GM23248 (cell line): ENCODE measurements at regions not wholly inside any gene's neighbourhood (a gene's known extent, or its start where the extent isn't known, plus 50 kb on each side); places are given as distances from the start of the nearest gene placed in this dataset.
A peak's percentile ranks its signal among the peaks of the same experiment; 100 is the strongest.

Experiments
- DNase-seq: peaks from one replicate; pipeline ENCODE4 v3.0.0-alpha.2; 2015
- H2AFZ ChIP-seq: fragments of 200-600 bp; sonication (generic); 2 replicates; pipeline ENCODE4 v1.6.1; 2016; ENCODE audit warnings: antibody characterized with exemption
- H3F3A ChIP-seq: fragments of 200-600 bp; sonication (generic); 2 replicates; pipeline ENCODE4 v1.6.1; 2016; ENCODE audit warnings: mild to moderate bottlenecking, antibody characterized with exemption, mixed run types; ENCODE audit not compliant: insufficient read depth
- H3K27ac ChIP-seq: fragments of 200-600 bp; sonication (generic); 2 replicates; pipeline ENCODE4 v1.5.1; 2016; ENCODE audit warnings: mild to moderate bottlenecking
- H3K27me3 ChIP-seq: fragments of 200-600 bp; sonication (generic); replicated peaks from 2 replicates; pipeline ENCODE4 v1.6.1; 2016; ENCODE audit warnings: mild to moderate bottlenecking; ENCODE audit not compliant: insufficient read depth
- H3K36me3 ChIP-seq: fragments of 200-600 bp; sonication (generic); 2 replicates; pipeline ENCODE4 v1.6.1; 2016; ENCODE audit warnings: low read depth, mild to moderate bottlenecking
- H3K4me1 ChIP-seq: fragments of 200-600 bp; sonication (generic); 2 replicates; pipeline ENCODE4 v1.6.1; 2016; ENCODE audit warnings: mild to moderate bottlenecking; ENCODE audit not compliant: insufficient read depth
- H3K4me2 ChIP-seq: fragments of 200-600 bp; sonication (generic); one replicate; pipeline ENCODE4 v1.6.1; 2016; ENCODE audit warnings: mild to moderate bottlenecking; ENCODE audit not compliant: unreplicated experiment
- H3K4me3 ChIP-seq: fragments of 200-600 bp; sonication (generic); 2 replicates; pipeline ENCODE4 v1.5.1; 2016; ENCODE audit warnings: mild to moderate bottlenecking
- H3K79me2 ChIP-seq: fragments of 200-600 bp; sonication (generic); 2 replicates; pipeline ENCODE4 v1.6.1; 2016; ENCODE audit warnings: mild to moderate bottlenecking; ENCODE audit not compliant: insufficient read depth
- H3K9ac ChIP-seq: fragments of 200-600 bp; sonication (generic); 2 replicates; pipeline ENCODE4 v1.6.1; 2016; ENCODE audit warnings: mild to moderate bottlenecking
- H3K9me2 ChIP-seq: fragments of 200-600 bp; sonication (generic); 2 replicates; pipeline ENCODE4 v1.6.1; 2016; ENCODE audit warnings: mixed run types, mild to moderate bottlenecking, moderate library complexity; ENCODE audit not compliant: insufficient read depth
- H3K9me3 ChIP-seq: fragments of 200-600 bp; sonication (generic); one replicate; pipeline ENCODE4 v1.6.1; 2017; ENCODE audit warnings: low read depth
- H4K20me1 ChIP-seq: fragments of 200-600 bp; sonication (generic); 2 replicates; pipeline ENCODE4 v1.6.0; 2016; ENCODE audit not compliant: insufficient read depth
- EZH2 ChIP-seq: fragments of 200-600 bp; sonication (generic); IDR thresholded peaks from 2 replicates; pipeline ENCODE4 v1.6.1; 2018; ENCODE audit warnings: antibody characterized with exemption, mild to moderate bottlenecking; ENCODE audit not compliant: insufficient read depth, poor library complexity, severe bottlenecking
- EZH2phosphoT487 ChIP-seq: fragments of 200-600 bp; sonication (generic); IDR thresholded peaks from 2 replicates; pipeline ENCODE4 v1.6.1; 2018; ENCODE audit warnings: antibody characterized with exemption, moderate library complexity, mild to moderate bottlenecking, low read depth; ENCODE audit not compliant: insufficient read depth
- WGBS, 2 experiments: methylation state at CpG; one replicate each; pipeline ENCODE4 v1.1.6; 2015 to 2017; ENCODE audit warnings: low lambda C conversion rate in 2 of 2, low coverage in 1 of 2; ENCODE audit errors: missing lambda C conversion rate in 2 of 2; 5-methylcytosine and 5-hydroxymethylcytosine counted together
- in situ Hi-C: fragments of 300-500 bp; cut with MboI; formaldehyde crosslinking; loops from 2 replicates; pipeline ENCODE4 v1.15.0; 2020

- 6 to 11% methylated on average over 10 of the region's 10 CpGs for WGBS, 2 experiments
- H3K27ac ChIP-seq: no peak overlapping the region
- H3K4me2 ChIP-seq: no peak overlapping the region
- H3K4me3 ChIP-seq: no peak overlapping the region
- no peaks in the 10 kb centered on the region for H3F3A ChIP-seq
- no peaks in the 10 kb centered on the region for H3K27me3 ChIP-seq
- H3K79me2 ChIP-seq: no peaks in the 10 kb centered on the region
- H3K9me3 ChIP-seq: no peaks in the 10 kb centered on the region
- H4K20me1 ChIP-seq: no peaks in the 10 kb centered on the region
- no peaks in the 10 kb centered on the region for H3K36me3 ChIP-seq
- H3K9me2 ChIP-seq: no peaks in the 10 kb centered on the region
- H3K4me1 ChIP-seq: peaks cover 3% of the 10 kb centered on the region; the same call in 1 of the 2 replicates
- DNase-seq: peak; percentile 8
- H3K9ac ChIP-seq: no peak overlapping the region
- in situ Hi-C loops: no loop called here
- H2AFZ ChIP-seq: peak overlapping the region; percentile 39; the same call in 1 of the 2 replicates
- TF ChIP-seq EZH2phosphoT487: no peak
- TF ChIP-seq EZH2: no peak
Observed at GRCh38 chr5:8695902-8696845, 827.2 kb downstream of the MTRR start.

- DNase-seq: no peak
- no peak for TF ChIP-seq EZH2phosphoT487
- TF ChIP-seq EZH2: no peak
- Histone ChIP-seq H2AFZ (no peak overlapping the region), H3K9me2 (no peaks in the 10 kb centered on the region), H3K27me3 (no peaks in the 10 kb centered on the region), H3K9ac (no peak overlapping the region), H3K4me1 (peaks cover 3% of the 10 kb centered on the region; the same call in 1 of the 2 replicates), H4K20me1 (no peaks in the 10 kb centered on the region), H3K4me3 (no peak overlapping the region), H3K27ac (no peak overlapping the region), H3K36me3 (no peaks in the 10 kb centered on the region), H3K4me2 (no peak overlapping the region), H3K9me3 (no peaks in the 10 kb centered on the region), H3K79me2 (no peaks in the 10 kb centered on the region), H3F3A (no peaks in the 10 kb centered on the region)
- in situ Hi-C loops: no loop called here
- 78 to 80% methylated on average over 5 of the region's 5 CpGs for WGBS, 2 experiments
Observed at GRCh38 chr5:8700222-8700621, 831.3 kb downstream of the MTRR start.

GRCh38 chr5:8700671-8701070, 831.7 kb downstream of the MTRR start:
- no peak overlapping the region for H3K27ac ChIP-seq
- H3K4me1 ChIP-seq: peaks cover 3% of the 10 kb centered on the region; the same call in 1 of the 2 replicates
- no peaks in the 10 kb centered on the region for H3K9me3 ChIP-seq
- no peaks in the 10 kb centered on the region for H3K27me3 ChIP-seq
- no peaks in the 10 kb centered on the region for H3F3A ChIP-seq
- no peaks in the 10 kb centered on the region for H3K79me2 ChIP-seq
- no peak overlapping the region for H3K4me3 ChIP-seq
- no peaks in the 10 kb centered on the region for H3K36me3 ChIP-seq
- H3K4me2 ChIP-seq: no peak overlapping the region
- in situ Hi-C loops: no loop called here
- no peaks in the 10 kb centered on the region for H3K9me2 ChIP-seq
- H2AFZ ChIP-seq: 0 out of 2 replicates have a peak overlapping the region, but pooled peaks have one; percentile 8
- no peak overlapping the region for H3K9ac ChIP-seq
- DNase-seq: no peak
- 65 to 67% methylated on average over 7 of the region's 7 CpGs for WGBS, 2 experiments
- no peaks in the 10 kb centered on the region for H4K20me1 ChIP-seq
- TF ChIP-seq EZH2phosphoT487 (no peak), EZH2 (no peak)

GRCh38 chr5:8701251-8701650, 832.3 kb downstream of the MTRR start:
- 28 to 34% methylated on average over 2 of the region's 2 CpGs for WGBS, 2 experiments
- H3F3A ChIP-seq: no peaks in the 10 kb centered on the region
- no peaks in the 10 kb centered on the region for H3K9me3 ChIP-seq
- no peaks in the 10 kb centered on the region for H3K9me2 ChIP-seq
- no peak overlapping the region for H3K4me3 ChIP-seq
- H3K27ac ChIP-seq: no peak overlapping the region
- DNase-seq: no peak
- no peak overlapping the region for H3K9ac ChIP-seq
- in situ Hi-C loops: no loop called here
- TF ChIP-seq EZH2phosphoT487: no peak
- TF ChIP-seq EZH2: no peak
- H3K27me3 ChIP-seq: no peaks in the 10 kb centered on the region
- 0 out of 2 replicates have a peak overlapping the region, but pooled peaks have one; percentile 8 for H2AFZ ChIP-seq
- H4K20me1 ChIP-seq: no peaks in the 10 kb centered on the region
- no peak overlapping the region for H3K4me2 ChIP-seq
- peaks cover under 1% of the 10 kb centered on the region; the same call in 1 of the 2 replicates for H3K4me1 ChIP-seq
- H3K79me2 ChIP-seq: no peaks in the 10 kb centered on the region
- H3K36me3 ChIP-seq: no peaks in the 10 kb centered on the region
